SU-DHL-6 (cell line): ENCODE measurements at regions not wholly inside any gene's neighbourhood (a gene's known extent, or its start where the extent isn't known, plus 50 kb on each side); places are given as distances from the start of the nearest gene placed in this dataset.

ENCODE experiments used
- H2AFZ ChIP-seq: fragments of 200-600 bp; sonication (generic); 2 replicates; pipeline ENCODE4 v1.6.1; 2014; ENCODE audit warnings: low read depth, mild to moderate bottlenecking, moderate library complexity, mixed read lengths, antibody characterized with exemption, low read length; ENCODE audit not compliant: severe bottlenecking
- H3F3A ChIP-seq: fragments of 200-600 bp; shearing (Covaris generic); 2 replicates; pipeline ENCODE4 v1.6.0; 2016; ENCODE audit warnings: antibody characterized with exemption, mild to moderate bottlenecking; ENCODE audit not compliant: insufficient read depth
- H3K27ac ChIP-seq: fragments of 200-600 bp; sonication (generic); 2 replicates; pipeline ENCODE4 v1.5.1; 2016; ENCODE audit warnings: low read depth, mild to moderate bottlenecking, low read length, moderate library complexity, mixed read lengths
- H3K27me3 ChIP-seq: fragments of 200-600 bp; sonication (generic), shearing (Covaris generic); 2 replicates; pipeline ENCODE4 v1.6.0; 2014; ENCODE audit warnings: mild to moderate bottlenecking, low read length
- H3K36me3 ChIP-seq: fragments of 200-600 bp; sonication (generic); 2 replicates; pipeline ENCODE4 v1.6.1; 2014; ENCODE audit warnings: mild to moderate bottlenecking, low read length, mixed read lengths
- H3K4me2 ChIP-seq: fragments of 300-600, 200-600 bp; shearing (Covaris generic), sonication (generic); 2 replicates; pipeline ENCODE4 v1.6.0; 2014; ENCODE audit warnings: low read length, low read depth, mild to moderate bottlenecking; ENCODE audit not compliant: poor library complexity, severe bottlenecking
- H3K4me3 ChIP-seq: fragments of 200-600 bp; sonication (generic); 2 replicates; pipeline ENCODE4 v1.5.1; 2014; ENCODE audit warnings: antibody characterized with exemption, low read length, mild to moderate bottlenecking, mixed read lengths; ENCODE audit not compliant: insufficient read depth, poor library complexity, severe bottlenecking
- H3K79me2 ChIP-seq: fragments of 200-600 bp; sonication (generic); 2 replicates; pipeline ENCODE4 v1.6.1; 2014; ENCODE audit warnings: mild to moderate bottlenecking, low read length, moderate library complexity; ENCODE audit not compliant: insufficient read depth
- H3K9ac ChIP-seq: fragments of 200-600 bp; sonication (generic); 2 replicates; pipeline ENCODE4 v1.7.0; 2014; ENCODE audit warnings: mild to moderate bottlenecking, low read length
- H3K9me2 ChIP-seq: fragments of 200-600 bp; sonication (generic); replicated peaks from 2 replicates; pipeline ENCODE4 v1.6.1; 2014; ENCODE audit warnings: low read length; ENCODE audit not compliant: insufficient read depth
- H3K9me3 ChIP-seq: fragments of 200-600 bp; sonication (generic); 2 replicates; pipeline ENCODE4 v1.6.1; 2014; ENCODE audit warnings: low read length, mixed read lengths; ENCODE audit not compliant: insufficient read depth
- H4K20me1 ChIP-seq: fragments of 200-600 bp; sonication (generic); 2 replicates; pipeline ENCODE4 v1.6.1; 2014; ENCODE audit warnings: low read depth, mild to moderate bottlenecking, antibody characterized with exemption, low read length, moderate library complexity, mixed read lengths
- EZH2phosphoT487 ChIP-seq: fragments of 200-600 bp; sonication (generic), shearing (Covaris generic); conservative IDR thresholded peaks from 2 replicates; pipeline ENCODE4 v1.6.1; 2018; ENCODE audit warnings: mild to moderate bottlenecking, antibody characterized with exemption, low read length, moderate library complexity, mixed read lengths
- TF ChIP-seq, protein P1 (sequence below): fragments of 200-600 bp; sonication (generic); IDR thresholded peaks from one replicate; pipeline ENCODE4 v1.5.1; 2017; ENCODE audit warnings: antibody characterized with exemption, mild to moderate bottlenecking, low read length, moderate library complexity; ENCODE audit not compliant: insufficient read depth, poor library complexity, severe bottlenecking

DNA sequence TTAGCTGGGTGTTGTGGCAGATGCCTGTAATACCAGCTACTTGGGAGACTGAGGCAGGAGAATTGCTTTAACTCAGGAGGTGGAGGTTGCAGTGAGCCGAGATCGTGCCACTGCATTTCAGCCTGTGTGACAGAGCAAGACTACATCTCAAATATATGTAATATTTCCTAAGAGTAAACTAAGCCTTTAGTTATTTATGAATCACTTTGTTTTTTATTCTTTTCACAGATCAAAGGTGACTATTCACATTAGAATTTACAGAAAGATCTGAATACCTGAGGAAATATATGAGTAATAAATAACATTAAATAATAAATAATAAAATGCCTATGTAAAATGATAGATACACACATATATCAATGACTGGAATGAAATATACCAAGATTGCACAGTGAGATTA is 630.8 kb upstream of the IMPG1 start:
- Histone ChIP-seq H3K9me3 (no peaks in the 10 kb centered on the region), H3K79me2 (no peaks in the 10 kb centered on the region), H3K9me2 (no peaks in the 10 kb centered on the region), H4K20me1 (no peaks in the 10 kb centered on the region), H3F3A (no peaks in the 10 kb centered on the region), H3K36me3 (no peaks in the 10 kb centered on the region), H3K27ac (no peak overlapping the region), H3K4me3 (no peak overlapping the region), H3K27me3 (no peaks in the 10 kb centered on the region), H3K9ac (no peak overlapping the region), H2AFZ (no peak overlapping the region), H3K4me2 (no peak overlapping the region)
- TF ChIP-seq, protein P1, sequence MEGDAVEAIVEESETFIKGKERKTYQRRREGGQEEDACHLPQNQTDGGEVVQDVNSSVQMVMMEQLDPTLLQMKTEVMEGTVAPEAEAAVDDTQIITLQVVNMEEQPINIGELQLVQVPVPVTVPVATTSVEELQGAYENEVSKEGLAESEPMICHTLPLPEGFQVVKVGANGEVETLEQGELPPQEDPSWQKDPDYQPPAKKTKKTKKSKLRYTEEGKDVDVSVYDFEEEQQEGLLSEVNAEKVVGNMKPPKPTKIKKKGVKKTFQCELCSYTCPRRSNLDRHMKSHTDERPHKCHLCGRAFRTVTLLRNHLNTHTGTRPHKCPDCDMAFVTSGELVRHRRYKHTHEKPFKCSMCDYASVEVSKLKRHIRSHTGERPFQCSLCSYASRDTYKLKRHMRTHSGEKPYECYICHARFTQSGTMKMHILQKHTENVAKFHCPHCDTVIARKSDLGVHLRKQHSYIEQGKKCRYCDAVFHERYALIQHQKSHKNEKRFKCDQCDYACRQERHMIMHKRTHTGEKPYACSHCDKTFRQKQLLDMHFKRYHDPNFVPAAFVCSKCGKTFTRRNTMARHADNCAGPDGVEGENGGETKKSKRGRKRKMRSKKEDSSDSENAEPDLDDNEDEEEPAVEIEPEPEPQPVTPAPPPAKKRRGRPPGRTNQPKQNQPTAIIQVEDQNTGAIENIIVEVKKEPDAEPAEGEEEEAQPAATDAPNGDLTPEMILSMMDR = no peak
- no peak for TF ChIP-seq EZH2phosphoT487

DNA sequence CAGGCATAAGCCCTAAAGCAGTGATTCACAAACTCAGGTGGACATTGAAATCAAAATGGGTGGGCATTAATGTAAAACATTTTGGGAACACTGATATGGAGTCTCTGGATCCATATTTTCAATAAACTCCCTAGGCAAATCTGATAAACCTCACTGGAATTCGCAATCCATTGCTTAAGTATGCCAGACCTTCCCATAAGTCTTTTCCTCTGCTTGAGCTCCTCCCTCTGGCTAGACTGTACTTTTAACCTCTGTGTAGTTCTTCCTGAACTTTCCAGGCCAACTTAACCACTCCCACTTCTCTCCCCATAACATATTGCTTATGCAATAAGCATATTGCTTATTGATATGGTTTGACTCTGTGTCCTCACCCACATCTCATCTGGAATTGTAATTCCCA is 629.7 kb upstream of the IMPG1 start:
- Histone ChIP-seq H4K20me1 (no peaks in the 10 kb centered on the region), H3K9me3 (no peaks in the 10 kb centered on the region), H3K27ac (no peak overlapping the region), H3F3A (no peaks in the 10 kb centered on the region), H3K4me3 (no peak overlapping the region), H3K9ac (no peak overlapping the region), H3K36me3 (no peaks in the 10 kb centered on the region), H3K27me3 (no peaks in the 10 kb centered on the region), H3K9me2 (no peaks in the 10 kb centered on the region), H2AFZ (no peak overlapping the region), H3K4me2 (no peak overlapping the region), H3K79me2 (no peaks in the 10 kb centered on the region)
- TF ChIP-seq, protein P1 = no peak
- TF ChIP-seq EZH2phosphoT487 = no peak

DNA sequence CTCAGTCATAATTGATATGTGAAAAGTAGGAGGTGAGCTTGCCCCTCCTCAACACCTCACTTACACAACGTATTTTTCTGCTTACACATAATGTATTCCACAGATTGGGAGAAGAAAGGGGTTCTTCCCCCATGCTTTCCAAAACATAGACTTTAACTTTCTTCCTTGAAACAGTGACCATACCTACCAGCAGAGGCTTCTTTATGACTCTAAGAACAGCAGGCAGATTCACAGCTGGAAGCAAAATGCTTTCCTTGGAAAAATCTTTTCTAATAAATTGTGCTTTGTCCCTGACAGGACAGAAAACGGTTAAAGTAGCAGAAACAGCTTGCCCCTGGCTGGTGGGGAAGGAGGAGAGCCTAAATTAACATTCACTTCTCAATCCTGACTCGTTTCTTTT is 629.1 kb upstream of the IMPG1 start:
- H3K79me2 ChIP-seq = no peaks in the 10 kb centered on the region
- H3K27me3 ChIP-seq = no peaks in the 10 kb centered on the region
- no peak for TF ChIP-seq EZH2phosphoT487
- TF ChIP-seq, protein P1 = no peak
- H3K36me3 ChIP-seq = no peaks in the 10 kb centered on the region
- H3K9me2 ChIP-seq = no peaks in the 10 kb centered on the region
- no peak overlapping the region for H3K27ac ChIP-seq
- no peak overlapping the region for H3K4me3 ChIP-seq
- no peaks in the 10 kb centered on the region for H3K9me3 ChIP-seq
- H3F3A ChIP-seq = no peaks in the 10 kb centered on the region
- H3K4me2 ChIP-seq = no peak overlapping the region
- no peak overlapping the region for H3K9ac ChIP-seq
- H4K20me1 ChIP-seq = no peaks in the 10 kb centered on the region
- H2AFZ ChIP-seq = no peak overlapping the region

DNA sequence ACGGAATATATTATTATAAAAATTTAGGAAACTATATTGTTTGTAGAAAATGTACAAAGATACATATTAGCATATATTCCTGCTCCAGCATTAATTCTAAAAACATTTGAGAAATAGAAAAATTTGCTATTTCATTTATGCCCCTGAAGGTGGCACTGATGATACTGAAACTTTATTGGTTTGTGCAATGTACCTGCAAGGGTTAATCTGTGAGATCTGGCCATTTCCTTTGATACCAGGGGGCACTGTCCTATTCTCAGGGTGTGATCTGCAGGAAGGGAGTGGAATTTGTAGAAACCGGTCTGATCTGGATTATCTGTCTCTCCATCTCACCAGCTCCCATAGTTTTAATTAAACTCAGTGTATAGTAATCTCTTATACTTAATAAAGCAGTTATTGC is 625.1 kb upstream of the IMPG1 start:
- no peaks in the 10 kb centered on the region for H3F3A ChIP-seq
- H3K79me2 ChIP-seq = no peaks in the 10 kb centered on the region
- no peak overlapping the region for H2AFZ ChIP-seq
- TF ChIP-seq EZH2phosphoT487 = no peak
- TF ChIP-seq, protein P1 = no peak
- H3K9me2 ChIP-seq = no peaks in the 10 kb centered on the region
- no peak overlapping the region for H3K4me2 ChIP-seq
- H3K27me3 ChIP-seq = no peaks in the 10 kb centered on the region
- H3K4me3 ChIP-seq = no peak overlapping the region
- H3K36me3 ChIP-seq = no peaks in the 10 kb centered on the region
- H4K20me1 ChIP-seq = no peaks in the 10 kb centered on the region
- H3K27ac ChIP-seq = no peak overlapping the region
- no peak overlapping the region for H3K9ac ChIP-seq
- H3K9me3 ChIP-seq = no peaks in the 10 kb centered on the region
